ENCODE measurements at regions not wholly inside any gene's neighbourhood (a gene's known extent, or its start where the extent isn't known, plus 50 kb on each side); places are given as distances from the start of the nearest gene placed in this dataset.

DNA sequence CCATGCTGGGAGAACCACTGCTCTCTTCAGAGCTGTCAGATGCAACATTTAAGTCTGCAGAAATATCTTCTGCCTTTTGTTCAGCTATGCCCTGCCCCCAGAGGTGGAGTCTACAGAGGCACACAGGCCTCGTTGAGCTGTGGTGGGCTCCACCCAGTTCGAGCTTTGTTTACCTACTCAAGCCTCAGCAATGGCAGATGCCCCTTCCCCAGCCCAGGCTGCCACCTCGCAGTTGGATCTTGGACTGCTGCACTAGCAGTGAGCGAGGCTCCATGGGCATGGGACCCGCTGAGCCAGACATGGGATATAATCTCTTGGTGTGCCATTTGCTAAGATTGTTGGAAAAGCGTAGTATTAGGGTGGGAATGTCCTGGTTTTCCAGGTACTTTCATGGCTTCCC, 229.1 kb upstream of the C11orf87 start:
- POLR2A ChIA-PET (ENCODE audit: partially characterized antibody), result no interaction called here
- no peak overlapping the region for H2BK120ac ChIP-seq (replicated peaks; ENCODE audit: low read depth, low read length)
- TF ChIP-seq RBBP5 (IDR thresholded peaks at IDR 0.05; ENCODE audit: borderline replicate concordance, low read depth, low read length), result no peak
- TF ChIP-seq, protein P1, sequence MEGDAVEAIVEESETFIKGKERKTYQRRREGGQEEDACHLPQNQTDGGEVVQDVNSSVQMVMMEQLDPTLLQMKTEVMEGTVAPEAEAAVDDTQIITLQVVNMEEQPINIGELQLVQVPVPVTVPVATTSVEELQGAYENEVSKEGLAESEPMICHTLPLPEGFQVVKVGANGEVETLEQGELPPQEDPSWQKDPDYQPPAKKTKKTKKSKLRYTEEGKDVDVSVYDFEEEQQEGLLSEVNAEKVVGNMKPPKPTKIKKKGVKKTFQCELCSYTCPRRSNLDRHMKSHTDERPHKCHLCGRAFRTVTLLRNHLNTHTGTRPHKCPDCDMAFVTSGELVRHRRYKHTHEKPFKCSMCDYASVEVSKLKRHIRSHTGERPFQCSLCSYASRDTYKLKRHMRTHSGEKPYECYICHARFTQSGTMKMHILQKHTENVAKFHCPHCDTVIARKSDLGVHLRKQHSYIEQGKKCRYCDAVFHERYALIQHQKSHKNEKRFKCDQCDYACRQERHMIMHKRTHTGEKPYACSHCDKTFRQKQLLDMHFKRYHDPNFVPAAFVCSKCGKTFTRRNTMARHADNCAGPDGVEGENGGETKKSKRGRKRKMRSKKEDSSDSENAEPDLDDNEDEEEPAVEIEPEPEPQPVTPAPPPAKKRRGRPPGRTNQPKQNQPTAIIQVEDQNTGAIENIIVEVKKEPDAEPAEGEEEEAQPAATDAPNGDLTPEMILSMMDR (IDR thresholded peaks at IDR 0.05; ENCODE audit: control extremely low read depth in 1 of 3, insufficient read depth in 1 of 3, low read depth in 1 of 3, low read length in 3 of 3), result no peak
- TF ChIP-seq KDM4A (IDR thresholded peaks at IDR 0.05; ENCODE audit: low read depth, low read length, severe bottlenecking), result no peak
- TF ChIP-seq RXRA (IDR thresholded peaks at IDR 0.05; ENCODE audit: insufficient read depth, low read depth, low read length), result no peak
- TF ChIP-seq SP2 (IDR thresholded peaks at IDR 0.05; ENCODE audit: low read length), result no peak
- TF ChIP-seq EP300 (IDR thresholded peaks at IDR 0.05; ENCODE audit: borderline replicate concordance in 1 of 2, low read depth in 2 of 2, low read length in 2 of 2), result no peak
- no peak for TF ChIP-seq EGR1 (IDR thresholded peaks at IDR 0.05; ENCODE audit: borderline replicate concordance, low read depth, low read length)
- no peak for TF ChIP-seq RNF2 (IDR thresholded peaks at IDR 0.05; ENCODE audit: borderline replicate concordance, low read depth, low read length, missing control alignments, poor library complexity, severe bottlenecking)
- no peak for TF ChIP-seq HDAC2 (IDR thresholded peaks at IDR 0.05; ENCODE audit: borderline replicate concordance in 1 of 2, low read depth in 2 of 2, low read length in 2 of 2)
- TF ChIP-seq PHF8 (conservative IDR thresholded peaks at IDR 0.05; ENCODE audit: low read depth, low read length), result no peak
- no peaks in the 10 kb centered on the region for H3K4me1 ChIP-seq (replicated peaks in 1 of 4; ENCODE audit: control insufficient read depth in 3 of 4, insufficient read depth in 4 of 4, low read length in 3 of 4)
- DNase-seq (ENCODE audit: low read depth in 1 of 2, low spot score in 2 of 2), result no peak
- H4K5ac ChIP-seq (ENCODE audit: insufficient read length, low read depth, low read length), result no peak overlapping the region
- peaks cover 0 to 3% of the 10 kb centered on the region in 2 experiments; a peak in 1 of 4 replicates for H3K9me3 ChIP-seq (ENCODE audit: insufficient read depth in 2 of 2, low read depth in 1 of 2, low read length in 1 of 2)
- H3K36me3 ChIP-seq (ENCODE audit: control insufficient read depth in 2 of 4, insufficient read depth in 4 of 4, low read length in 3 of 4), result no peaks in the 10 kb centered on the region
- H3K14ac ChIP-seq (ENCODE audit: insufficient read length), result no peak overlapping the region
- 93% methylated on average over 6 of the region's 6 CpGs; no CpG with 5 or more reads in 1 of the 2 experiments for whole genome bisulfite sequencing, 2 experiments (ENCODE audit: extremely low coverage in 1 of 2, insufficient coverage in 1 of 2, insufficient read length in 1 of 2, insufficient replicate concordance in 2 of 2, low coverage in 1 of 2, low lambda C conversion rate in 2 of 2, missing lambda C conversion rate in 1 of 2)
- H3K56ac ChIP-seq (replicated peaks; ENCODE audit: insufficient read length, low read depth, low read length), result no peak overlapping the region
- no peak overlapping the region for H2BK12ac ChIP-seq (ENCODE audit: low read depth, low read length)
- no peak for FAIRE-seq
- H2BK20ac ChIP-seq (ENCODE audit: low read length), result no peak overlapping the region
- no peaks in the 10 kb centered on the region for H3K27me3 ChIP-seq (replicated peaks in 1 of 4; ENCODE audit: control insufficient read depth in 3 of 4, extremely low read depth in 1 of 4, insufficient read depth in 3 of 4, low read length in 3 of 4)
- H2AFZ ChIP-seq (ENCODE audit: low read length), result no peak overlapping the region
- no peak overlapping the region for H3K4ac ChIP-seq (replicated peaks; ENCODE audit: insufficient read length, low read depth, low read length)
- H3K23me2 ChIP-seq (ENCODE audit: low read depth, low read length), result no peaks in the 10 kb centered on the region
- no peak overlapping the region for H4K8ac ChIP-seq (ENCODE audit: extremely low read depth, insufficient read depth, low read length)
- no peak overlapping the region for H3K9ac ChIP-seq (replicated peaks in 1 of 4; ENCODE audit: extremely low read depth in 1 of 4, low read depth in 3 of 4, low read length in 3 of 4)
- H2AK5ac ChIP-seq (ENCODE audit: low read depth, low read length), result no peak overlapping the region
- H2BK5ac ChIP-seq (ENCODE audit: low read depth, low read length), result no peak overlapping the region
- H2BK15ac ChIP-seq (ENCODE audit: low read length), result no peak overlapping the region
- H4K20me1 ChIP-seq (replicated peaks in 1 of 2; ENCODE audit: control insufficient read depth in 1 of 2, insufficient read depth in 2 of 2, low read length in 2 of 2), result no peaks in the 10 kb centered on the region
- H3K4me2 ChIP-seq (ENCODE audit: insufficient read depth in 1 of 2, low read depth in 2 of 2, low read length in 2 of 2), result no peak overlapping the region
- H3K18ac ChIP-seq (ENCODE audit: extremely low read depth, low read length), result no peak overlapping the region
- H3K79me2 ChIP-seq (ENCODE audit: control insufficient read depth in 1 of 2, insufficient read depth in 2 of 2, low read length in 2 of 2), result no peaks in the 10 kb centered on the region
- no peak overlapping the region for H3K4me3 ChIP-seq (ENCODE audit: extremely low read depth in 1 of 4, insufficient read depth in 2 of 4, low read depth in 3 of 4, low read length in 4 of 4)
- H3K27ac ChIP-seq (ENCODE audit: low read depth, low read length), result no peak overlapping the region
- CTCF ChIA-PET (ENCODE audit: partially characterized antibody), result no interaction called here
- H3K79me1 ChIP-seq (ENCODE audit: low read depth, low read length), result no peaks in the 10 kb centered on the region
- no peak overlapping the region for H3K23ac ChIP-seq (ENCODE audit: insufficient read length)
- H4K91ac ChIP-seq (replicated peaks; ENCODE audit: insufficient read length, low read length), result no peak overlapping the region
